ENCODE measurements at regions not wholly inside any gene's neighbourhood (a gene's known extent, or its start where the extent isn't known, plus 50 kb on each side); places are given as distances from the start of the nearest gene placed in this dataset.

- TF ChIP-seq POLR2AphosphoS5 (IDR thresholded peaks at IDR 0.05): no peak
- TF ChIP-seq, protein P1, sequence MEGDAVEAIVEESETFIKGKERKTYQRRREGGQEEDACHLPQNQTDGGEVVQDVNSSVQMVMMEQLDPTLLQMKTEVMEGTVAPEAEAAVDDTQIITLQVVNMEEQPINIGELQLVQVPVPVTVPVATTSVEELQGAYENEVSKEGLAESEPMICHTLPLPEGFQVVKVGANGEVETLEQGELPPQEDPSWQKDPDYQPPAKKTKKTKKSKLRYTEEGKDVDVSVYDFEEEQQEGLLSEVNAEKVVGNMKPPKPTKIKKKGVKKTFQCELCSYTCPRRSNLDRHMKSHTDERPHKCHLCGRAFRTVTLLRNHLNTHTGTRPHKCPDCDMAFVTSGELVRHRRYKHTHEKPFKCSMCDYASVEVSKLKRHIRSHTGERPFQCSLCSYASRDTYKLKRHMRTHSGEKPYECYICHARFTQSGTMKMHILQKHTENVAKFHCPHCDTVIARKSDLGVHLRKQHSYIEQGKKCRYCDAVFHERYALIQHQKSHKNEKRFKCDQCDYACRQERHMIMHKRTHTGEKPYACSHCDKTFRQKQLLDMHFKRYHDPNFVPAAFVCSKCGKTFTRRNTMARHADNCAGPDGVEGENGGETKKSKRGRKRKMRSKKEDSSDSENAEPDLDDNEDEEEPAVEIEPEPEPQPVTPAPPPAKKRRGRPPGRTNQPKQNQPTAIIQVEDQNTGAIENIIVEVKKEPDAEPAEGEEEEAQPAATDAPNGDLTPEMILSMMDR (IDR thresholded peaks at IDR 0.05): no peak
These were observed 148.7 kb downstream of the FCRL5 start for GRCh38 chr1:157403608-157404007.

Data from breast epithelium (tissue), 3 donors.